Urothelium cell line (cell line): ENCODE measurements at regions not wholly inside any gene's neighbourhood (a gene's known extent, or its start where the extent isn't known, plus 50 kb on each side); places are given as distances from the start of the nearest gene placed in this dataset.
A peak's percentile ranks its signal among the peaks of the same experiment; 100 is the strongest.
"Not testable (repeated sequence)": the region's sequence is repeated elsewhere in the genome, so short reads cannot be mapped to it uniquely, and the experiment has no call there.

Experiments used
- DNase-seq: peaks from one replicate; pipeline ENCODE4 v3.0.0; 2011; ENCODE audit warnings: low spot score, mixed read lengths
- FAIRE-seq: peaks from 2 replicates; lab custom pipeline; 2011; peaks lifted over from hg19 to GRCh38; lab: Jason Lieb, UNC

DNA sequence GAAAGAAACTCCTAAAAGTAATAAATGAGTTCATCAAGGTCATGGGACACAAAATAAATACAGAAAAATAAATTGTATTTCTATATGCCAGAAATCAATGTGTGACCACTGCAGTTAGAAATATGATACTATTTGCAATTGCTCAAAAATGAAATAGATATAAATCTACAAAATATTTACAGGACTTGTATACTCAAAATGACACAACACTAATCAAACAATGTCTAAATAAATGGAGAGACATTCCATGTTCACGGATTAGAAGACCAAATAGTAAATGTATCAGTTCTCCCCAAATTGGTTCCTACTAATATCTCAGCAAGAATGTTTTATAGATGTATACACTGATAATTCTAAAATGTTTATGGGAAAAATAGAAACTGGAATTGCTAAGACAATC lies 345.3 kb downstream of the NR2F1-AS1 start:
- no peak for FAIRE-seq

DNA sequence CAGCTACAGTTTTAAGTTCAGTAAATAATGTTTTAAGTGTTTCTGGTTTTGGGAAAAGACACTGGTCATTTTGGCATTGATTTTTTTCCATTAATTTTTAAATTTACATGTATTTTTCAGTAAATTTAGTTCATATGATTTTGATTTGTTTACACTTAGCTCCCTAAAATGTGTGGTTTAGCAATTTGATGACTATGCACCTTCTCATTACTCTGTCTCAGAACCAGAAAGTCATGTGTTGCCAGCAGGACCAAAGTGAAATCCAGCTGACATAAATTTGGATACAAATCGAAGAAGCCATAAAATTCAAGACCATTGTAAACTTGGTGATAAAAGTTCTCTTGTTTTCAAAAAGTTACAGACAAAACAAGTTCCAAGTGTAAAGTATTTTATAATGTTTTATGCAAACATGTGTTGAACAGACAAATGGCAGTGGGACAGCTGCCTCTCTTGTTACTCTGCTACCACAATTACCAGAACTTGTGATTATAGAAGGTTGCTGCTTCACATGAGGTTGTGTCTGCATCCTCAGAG lies 354.8 kb downstream of the NR2F1-AS1 start:
- no peak for DNase-seq

More for the DNA sequence above, 345.3 kb downstream of the NR2F1-AS1 start:
- no peak for DNase-seq

DNA sequence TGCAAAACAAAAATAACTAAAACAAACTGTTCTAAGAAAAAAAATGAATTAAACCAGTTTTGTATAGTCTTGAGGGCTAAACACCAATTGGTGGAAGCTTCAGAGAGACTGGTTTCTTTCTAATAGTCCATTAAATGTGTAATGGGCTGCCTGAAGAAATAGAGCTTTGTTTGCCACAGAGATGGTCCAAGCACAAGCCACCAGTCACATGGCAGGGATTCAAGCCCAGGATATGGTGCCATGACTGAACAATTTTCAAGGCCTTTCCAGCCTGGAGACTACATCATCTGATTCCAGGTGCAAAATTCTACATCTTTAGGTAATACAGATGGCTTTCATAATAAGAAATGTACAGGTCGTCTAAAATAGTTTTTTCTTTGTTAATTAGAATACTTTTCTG lies 355.3 kb downstream of the NR2F1-AS1 start:
- DNase-seq (no peak), FAIRE-seq (no peak)

More for the DNA sequence above, 354.8 kb downstream of the NR2F1-AS1 start:
- no peak for FAIRE-seq

DNA sequence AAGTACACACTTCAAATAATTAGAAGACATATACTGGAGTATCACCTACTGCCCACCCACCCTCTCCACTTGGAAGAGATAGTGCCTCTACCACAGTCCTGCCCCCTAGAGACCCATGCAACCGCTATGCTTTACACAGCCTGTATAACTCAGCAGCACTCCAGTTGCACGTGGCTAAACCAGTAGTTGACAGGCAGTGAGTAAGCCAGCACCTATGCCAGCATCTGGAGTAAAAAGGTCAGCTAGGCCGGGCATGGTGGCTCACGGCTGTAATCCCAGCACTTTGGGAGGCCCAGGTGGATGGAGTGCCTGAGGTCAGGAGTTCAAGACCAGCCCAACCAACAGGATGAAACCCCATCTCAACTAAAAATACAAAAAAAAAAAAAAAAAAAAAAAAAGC lies 356.4 kb downstream of the NR2F1-AS1 start:
- FAIRE-seq (no peak), DNase-seq (no peak)

DNA sequence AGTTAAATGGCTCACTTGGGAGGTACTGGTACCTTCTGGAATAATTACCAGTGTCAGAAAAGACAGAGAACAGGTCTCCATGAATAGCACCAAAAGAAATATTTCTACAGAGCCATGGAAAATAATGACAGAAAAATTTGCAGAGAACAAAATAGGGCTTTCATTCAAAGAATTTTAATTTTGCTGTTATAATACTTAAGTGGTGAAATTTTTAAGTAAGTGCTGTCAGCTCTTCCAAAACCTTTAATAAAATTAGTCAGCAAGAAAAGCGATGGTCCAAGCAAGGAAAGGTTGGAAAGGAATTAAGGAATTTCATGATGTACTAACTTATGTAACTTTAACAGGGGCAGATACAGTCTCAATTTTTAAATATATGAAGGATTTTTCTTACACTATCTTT lies 359.2 kb downstream of the NR2F1-AS1 start:
- DNase-seq (no peak), FAIRE-seq (no peak)

DNA sequence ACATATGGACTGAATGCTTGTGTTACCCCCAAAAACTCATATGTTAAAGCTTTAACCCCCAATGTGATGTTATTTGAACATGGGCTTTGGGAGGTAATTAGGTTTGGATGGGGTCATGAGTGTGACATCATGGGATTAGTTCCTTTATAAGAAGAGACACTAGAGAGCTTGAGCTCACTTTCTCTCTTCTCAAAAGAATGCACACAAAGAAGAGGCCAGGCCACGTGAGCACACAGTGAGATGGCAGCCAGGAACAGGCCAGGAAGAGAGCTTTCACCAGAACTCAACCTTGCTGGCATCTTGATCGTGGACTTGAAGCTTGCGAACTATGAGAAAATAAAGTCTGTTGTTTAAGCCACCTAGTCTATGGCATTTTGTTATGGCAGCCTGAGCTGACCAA lies 360.6 kb downstream of the NR2F1-AS1 start:
- no peak for DNase-seq
- FAIRE-seq: no peak

DNA sequence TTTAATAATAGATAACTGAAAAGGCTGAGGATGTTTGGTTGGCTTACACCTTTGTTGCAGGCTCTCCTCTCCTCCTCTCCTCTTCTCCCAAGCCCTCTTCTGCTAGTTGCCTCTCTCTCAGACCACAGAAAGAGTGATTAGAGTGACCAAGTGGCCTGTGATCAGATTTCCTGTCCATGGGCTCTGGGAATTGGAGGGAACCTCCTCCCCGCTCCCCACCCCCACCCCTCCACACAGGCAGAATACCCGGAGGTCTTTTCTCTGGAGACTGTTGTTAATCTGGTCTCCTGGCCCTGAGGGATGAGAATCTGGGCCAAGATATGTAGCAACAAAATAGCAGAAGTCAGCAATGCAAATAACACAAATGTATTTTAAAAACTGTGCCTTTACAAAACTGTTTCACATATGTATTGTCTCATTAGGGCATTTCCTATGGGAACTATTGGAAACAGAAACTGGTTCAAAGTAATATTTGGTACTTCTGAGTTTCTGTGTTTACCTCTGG lies 361.3 kb downstream of the NR2F1-AS1 start:
- DNase-seq (no peak), FAIRE-seq (no peak)

DNA sequence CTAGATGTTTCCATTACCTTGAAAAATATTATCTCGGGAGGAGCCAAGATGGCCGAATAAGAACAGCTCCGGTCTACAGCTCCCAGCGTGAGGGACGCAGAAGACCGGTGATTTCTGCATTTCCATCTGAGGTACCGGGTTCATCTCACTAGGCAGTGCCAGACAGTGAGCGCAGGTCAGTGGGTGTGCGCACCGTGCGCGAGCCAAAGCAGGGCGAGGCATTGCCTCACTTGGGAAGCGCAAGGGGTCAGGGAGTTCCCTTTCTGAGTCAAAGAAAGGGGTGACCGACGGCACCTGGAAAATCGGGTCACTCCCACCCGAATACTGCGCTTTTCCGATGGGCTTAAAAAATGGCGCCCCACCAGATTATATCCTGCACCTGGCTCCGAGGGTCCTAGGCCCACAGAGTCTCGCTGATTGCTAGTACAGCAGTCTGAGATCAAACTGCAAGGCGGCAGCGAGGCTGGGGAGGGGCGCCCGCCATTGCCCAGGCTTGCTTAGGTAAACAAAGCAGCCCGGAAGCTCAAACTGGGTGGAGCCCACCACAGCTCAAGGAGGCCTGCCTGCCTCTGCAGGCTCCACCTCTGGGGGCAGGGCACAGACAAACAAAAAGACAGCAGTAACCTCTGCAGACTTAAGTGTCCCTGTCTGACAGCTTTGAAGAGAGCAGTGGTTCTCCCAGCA lies 367.8 kb downstream of the NR2F1-AS1 start:
- not testable (repeated sequence) for FAIRE-seq, DNase-seq

DNA sequence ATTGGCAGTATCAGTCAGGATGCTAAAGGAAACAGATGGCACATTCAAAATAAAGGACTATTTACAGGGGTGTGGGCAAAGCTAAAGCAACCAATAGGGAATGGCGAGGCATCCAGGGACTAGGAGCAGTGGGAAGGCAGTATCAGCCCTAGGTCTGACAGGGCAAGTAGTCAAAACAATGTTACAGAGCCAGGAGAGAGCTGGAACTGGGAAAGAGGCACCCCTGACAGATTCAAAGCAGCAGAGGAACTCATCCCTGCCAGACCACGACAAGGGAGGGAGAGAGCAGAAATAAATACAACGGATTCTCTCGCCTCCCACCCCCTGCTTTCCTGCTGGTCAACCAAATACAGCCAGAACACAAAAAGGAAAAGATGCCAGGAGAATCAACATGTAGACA lies 371.5 kb downstream of the NR2F1-AS1 start:
- DNase-seq (no peak), FAIRE-seq (no peak)

DNA sequence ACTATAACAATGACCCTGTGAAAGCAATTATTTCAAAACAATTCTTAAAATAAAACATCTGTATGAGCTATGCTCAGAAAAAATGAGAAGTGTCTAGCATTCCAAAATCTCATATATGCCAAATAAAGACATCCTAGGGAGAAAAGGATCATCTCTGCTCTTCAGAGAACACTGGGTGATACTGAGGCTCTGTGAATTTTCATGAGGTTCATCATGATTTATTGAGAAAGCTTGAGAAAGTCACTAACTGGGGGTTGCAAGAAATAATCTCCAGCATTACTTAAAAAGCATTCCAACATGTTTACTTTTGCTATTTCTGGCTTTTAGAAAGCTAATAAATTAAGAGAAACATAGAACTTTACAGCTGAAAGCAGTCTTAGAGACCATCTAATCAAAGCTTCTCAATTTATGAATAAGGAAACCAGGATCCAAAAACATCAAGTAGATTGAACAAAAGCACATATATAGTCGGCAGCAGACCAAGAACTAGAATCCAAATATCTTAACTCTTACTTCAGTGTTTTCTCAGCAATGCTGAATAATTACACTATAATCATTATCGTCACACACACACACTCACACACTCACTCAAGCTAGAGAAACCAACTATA lies 372.8 kb downstream of the NR2F1-AS1 start:
- FAIRE-seq (no peak), DNase-seq (no peak)

DNA sequence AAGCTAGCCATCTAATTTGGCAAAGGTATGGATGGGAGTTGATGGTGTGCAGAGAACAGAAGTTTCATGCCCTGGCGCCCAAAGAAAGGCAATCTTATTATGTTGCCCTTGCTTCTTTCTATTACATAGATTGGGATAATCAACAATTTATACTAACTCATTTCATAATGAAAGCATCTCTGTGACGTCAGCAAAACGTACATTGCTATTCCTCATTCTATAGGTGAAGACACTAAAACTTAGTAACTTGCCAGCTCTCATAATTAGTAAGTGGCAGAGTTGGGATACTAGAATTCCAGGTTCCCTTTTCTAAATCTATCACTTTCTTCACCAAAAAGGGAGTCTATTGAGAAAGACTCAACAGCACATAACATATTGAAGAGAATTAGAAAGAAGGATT lies 374.8 kb downstream of the NR2F1-AS1 start:
- FAIRE-seq (no peak), DNase-seq (no peak)

DNA sequence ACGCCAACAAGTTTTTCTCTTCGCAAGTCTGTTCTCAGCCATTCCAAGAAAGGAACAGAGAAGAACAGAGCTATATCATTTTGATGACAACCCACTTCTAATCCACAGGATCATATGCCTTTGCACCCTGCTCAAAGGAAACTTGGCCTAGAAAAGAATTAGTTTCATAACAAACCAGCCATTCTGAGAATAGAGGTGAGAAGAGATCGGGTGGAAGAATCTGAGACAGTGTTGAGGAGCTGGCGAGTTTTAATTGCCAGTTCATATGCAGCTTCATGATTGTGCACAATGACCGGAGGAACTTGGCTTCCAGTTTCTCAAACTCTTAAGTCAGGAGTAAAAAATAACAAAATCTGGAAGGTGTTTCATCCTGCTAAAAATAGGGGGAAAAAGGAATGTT lies 380.0 kb downstream of the NR2F1-AS1 start:
- no peak for FAIRE-seq
- no peak for DNase-seq

DNA sequence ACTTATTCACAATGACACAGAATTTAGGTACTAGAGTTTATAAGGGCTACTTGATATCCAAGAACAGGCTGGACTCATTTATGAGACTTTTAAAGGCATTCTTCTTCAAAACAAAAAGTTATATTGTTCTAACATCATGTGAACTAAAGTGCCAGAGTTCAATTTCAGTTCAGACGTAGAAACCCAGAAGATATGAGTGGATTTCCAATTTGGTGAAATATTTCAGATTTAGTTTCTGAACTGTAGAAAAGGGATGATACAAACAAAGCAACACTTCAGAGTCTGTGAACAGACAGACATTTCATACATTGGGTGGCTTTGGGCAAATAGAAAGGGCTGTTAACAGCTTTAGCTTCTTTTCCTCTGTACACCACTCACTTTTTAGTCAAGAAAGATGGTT lies 384.0 kb downstream of the NR2F1-AS1 start:
- FAIRE-seq (no peak), DNase-seq (no peak)

DNA sequence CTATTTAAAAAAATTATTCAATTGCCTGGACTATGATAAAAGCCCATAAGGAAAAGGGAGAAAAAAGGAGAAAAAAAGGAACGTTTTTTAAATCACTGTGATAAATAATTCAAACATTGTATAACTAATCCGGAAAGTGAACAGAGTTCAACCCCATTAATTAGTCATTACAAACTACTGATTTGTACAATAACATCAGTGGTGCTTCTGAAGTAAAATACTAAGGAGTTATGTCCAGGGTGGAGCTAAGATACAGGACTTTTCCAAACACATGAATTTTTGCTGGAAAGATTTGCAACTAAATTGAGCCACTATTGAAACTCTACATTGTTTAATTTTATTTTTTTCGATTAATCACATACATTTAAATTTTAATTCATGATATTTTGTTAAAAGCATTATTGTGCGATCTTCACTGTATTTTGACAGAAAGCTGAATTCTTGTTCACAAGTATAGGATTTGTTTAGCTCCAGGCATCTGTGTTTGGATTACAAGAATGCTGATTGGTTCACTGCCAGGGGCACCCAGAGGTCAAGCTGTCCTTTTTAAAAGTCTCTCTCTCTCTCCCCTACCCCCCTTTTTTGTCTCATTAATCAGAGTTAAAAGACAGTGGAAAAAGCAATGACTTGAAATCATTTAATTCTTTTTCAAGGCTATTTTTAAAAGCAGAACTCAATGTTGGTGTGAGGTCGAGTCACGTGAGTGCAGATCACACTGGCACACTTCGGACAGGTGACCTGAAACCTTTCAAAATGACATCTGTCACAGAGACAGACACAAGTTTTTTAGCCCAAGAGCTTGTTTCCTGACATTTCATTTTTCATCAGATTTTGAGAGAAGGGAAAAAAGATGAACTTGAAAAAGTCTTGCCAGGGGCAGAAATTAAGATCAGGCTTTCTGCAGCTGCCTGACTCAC lies 387.3 kb downstream of the NR2F1-AS1 start:
- FAIRE-seq (no peak), DNase-seq (no peak)

DNA sequence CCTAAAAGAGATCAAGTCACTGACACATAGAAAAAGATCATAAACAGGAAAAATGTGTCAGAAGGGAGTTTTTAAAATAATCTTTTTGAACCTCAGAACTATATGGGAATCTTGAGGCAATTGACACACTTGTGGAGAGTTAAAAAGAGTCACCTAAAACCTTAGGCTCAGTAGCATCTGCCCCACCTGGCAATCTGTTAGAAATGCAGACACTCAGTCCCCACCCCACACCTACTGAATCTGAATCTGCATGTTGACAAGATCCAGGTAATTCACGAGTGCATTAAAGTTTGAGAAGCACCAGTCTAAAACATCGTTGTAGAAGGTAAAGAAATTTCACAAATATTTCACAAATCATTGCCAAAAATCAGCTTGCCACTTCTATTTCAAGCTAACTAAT lies 388.3 kb downstream of the NR2F1-AS1 start:
- FAIRE-seq: no peak
- DNase-seq: no peak

DNA sequence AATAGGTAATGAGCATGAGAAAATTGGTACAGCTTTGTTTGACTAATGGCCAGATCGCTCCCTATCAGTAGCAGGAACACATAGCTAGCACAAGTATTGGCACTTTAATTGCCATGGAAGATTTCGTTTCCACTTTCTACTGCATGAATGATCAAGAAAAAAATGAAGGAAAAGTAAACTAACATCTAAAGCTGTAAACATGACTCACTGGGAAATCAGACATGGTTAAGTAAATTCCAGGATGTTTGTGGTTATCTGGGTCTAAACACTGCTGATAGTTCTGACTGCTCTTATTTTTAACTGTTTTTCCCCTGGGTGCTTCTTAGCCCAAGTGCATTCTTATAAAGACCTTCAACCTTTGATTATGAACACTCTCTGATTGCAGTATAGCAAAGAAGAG lies 388.9 kb downstream of the NR2F1-AS1 start:
- FAIRE-seq (no peak), DNase-seq (peak; percentile 61)

DNA sequence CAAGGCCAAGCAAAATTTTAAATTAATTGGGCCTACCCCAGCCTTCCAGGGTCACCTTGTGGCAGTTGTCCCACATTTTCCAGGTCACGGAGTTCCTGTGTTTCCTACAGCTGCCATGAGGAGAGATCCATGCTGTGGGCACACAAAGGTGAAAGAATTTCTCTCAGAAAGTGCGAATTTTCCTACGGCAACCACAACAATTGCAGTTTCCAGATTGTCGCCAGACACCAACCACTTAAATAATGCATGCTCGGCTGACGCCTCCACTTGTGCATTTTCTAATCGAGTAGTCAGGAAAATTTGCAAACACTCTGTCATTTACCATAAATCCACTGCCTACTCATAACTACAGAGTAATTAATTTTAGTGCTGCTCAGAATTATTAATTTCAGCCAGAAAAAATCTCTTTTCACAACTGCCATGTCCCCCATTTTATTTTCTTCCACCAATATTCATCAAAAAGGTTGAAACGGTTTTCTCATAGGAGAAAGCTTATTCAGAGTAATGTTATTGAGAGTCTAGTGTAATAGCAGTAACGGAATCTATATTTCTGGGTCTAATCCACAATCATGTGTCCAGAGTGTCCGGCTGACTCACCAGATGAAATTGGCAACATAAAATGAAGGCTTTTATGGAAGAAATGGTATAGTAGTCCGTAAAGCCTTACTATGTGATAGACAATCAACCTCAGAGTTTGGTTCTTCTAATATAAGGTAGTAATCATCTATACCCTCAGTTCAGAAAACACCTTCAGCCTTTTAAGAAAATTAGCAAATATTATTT lies 389.8 kb downstream of the NR2F1-AS1 start:
- DNase-seq (no peak), FAIRE-seq (no peak)

DNA sequence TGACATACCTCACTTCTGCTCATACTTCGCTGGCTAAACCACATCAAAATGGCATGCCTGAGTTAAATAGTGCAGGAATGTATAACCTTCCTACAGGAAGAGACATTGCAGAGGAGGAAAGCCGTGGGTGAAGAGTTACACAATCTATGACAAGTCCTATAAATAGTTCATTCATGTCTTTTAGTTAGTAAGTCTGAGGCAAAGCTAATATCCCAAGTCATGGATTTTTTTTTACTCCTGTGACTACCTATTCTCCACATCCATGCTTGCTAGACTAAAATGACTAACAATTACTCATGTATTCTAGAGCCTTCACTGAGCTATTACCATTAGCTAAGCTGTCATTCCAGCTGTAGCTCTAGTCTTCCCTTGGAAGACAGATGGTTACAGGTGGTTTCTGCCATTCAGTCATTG lies 391.3 kb downstream of the NR2F1-AS1 start:
- peak; percentile 32 for FAIRE-seq

DNA sequence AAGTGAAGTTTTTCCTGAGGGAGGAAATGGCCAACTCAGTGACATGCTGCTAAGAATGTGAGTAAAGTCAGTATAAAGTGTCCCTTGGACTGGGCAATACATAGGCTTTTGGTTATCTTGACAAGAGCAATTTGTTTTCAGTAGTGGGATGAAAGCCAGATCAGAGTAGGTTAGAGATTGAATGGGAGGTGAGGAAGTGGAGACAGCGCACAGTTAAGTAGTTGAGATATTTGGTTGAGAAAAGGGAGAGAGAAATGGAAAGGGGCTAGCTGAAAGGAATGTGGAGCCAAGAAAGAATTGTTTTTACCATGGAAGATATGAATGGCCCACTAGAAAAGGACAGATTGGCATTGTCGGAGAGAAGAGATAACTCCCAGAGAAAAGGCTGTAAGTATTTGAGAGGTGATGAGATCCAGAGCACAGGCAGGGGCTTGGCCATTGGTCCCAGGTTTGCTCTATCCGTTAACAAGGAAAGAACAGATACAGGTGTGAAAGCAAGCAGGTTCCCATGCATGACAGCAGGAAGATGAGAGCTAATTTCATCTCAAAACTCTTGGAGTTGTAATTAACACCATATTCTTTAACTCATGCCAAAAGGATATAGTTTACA lies 392.0 kb downstream of the NR2F1-AS1 start:
- FAIRE-seq: no peak
- DNase-seq: no peak

More for the DNA sequence above, 391.3 kb downstream of the NR2F1-AS1 start:
- peak; percentile 48 for DNase-seq

DNA sequence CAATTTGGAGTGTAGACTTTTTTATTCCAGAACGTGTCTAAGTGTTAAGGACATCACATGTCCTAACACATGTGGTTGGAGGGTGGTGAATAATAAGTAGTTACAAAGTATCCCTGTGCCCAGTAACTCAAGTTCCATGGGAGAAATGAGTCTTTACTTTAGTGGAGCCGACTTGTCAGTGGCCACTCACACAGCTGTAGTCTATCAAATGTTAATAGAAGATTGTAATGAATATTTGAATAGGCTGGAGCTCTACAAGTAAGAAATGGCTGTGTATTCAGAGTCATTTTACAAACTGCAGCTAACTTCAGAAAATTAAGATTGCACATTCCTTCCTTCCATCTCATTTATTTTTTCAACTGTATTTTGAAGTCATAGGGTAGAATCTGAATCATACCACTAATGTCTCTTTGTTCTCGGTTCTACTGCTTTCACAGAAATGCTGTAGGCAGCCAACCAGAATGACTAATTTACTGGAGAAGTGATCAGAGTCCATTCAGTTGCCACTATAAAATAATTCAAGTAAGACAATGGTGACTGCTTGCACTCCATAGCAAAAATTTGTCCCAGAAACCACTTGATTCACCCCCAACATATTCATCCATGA lies 394.8 kb downstream of the NR2F1-AS1 start:
- FAIRE-seq: no peak
- no peak for DNase-seq
